Panc1 (cell line): ENCODE measurements at regions not wholly inside any gene's neighbourhood (a gene's known extent, or its start where the extent isn't known, plus 50 kb on each side); places are given as distances from the start of the nearest gene placed in this dataset.

Experiments
- CTCF ChIP-seq: fragments of 450-650 bp; IDR thresholded peaks from 2 replicates; pipeline ENCODE4 v1.5.1; 2017; ENCODE audit warnings: mild to moderate bottlenecking
- POLR2AphosphoS5 ChIP-seq: IDR thresholded peaks from 2 replicates; pipeline ENCODE4 v1.6.1; 2012; ENCODE audit warnings: mild to moderate bottlenecking, low read depth, low read length, moderate library complexity
- REST ChIP-seq, 2 experiments: IDR thresholded peaks; 2 replicates each; pipeline ENCODE4 v1.6.1; 2011 to 2012; ENCODE audit warnings: low read depth in 2 of 2, control low read depth in 1 of 2, low read length in 1 of 2, mild to moderate bottlenecking in 1 of 2, moderate library complexity in 1 of 2; ENCODE audit not compliant: insufficient read depth in 1 of 2
- SIN3A ChIP-seq: IDR thresholded peaks from 2 replicates; pipeline ENCODE4 v1.6.1; 2012; ENCODE audit warnings: low read depth, mild to moderate bottlenecking, low read length, moderate library complexity, borderline replicate concordance; ENCODE audit not compliant: insufficient read depth

- TF ChIP-seq CTCF, result no peak
- TF ChIP-seq SIN3A, result no peak
- TF ChIP-seq POLR2AphosphoS5, result no peak
- TF ChIP-seq REST (IDR thresholded peaks at IDR 0.05; ENCODE audit: insufficient read depth in 1 of 2, low read depth in 2 of 2, low read length in 1 of 2), result no peak
These were observed 222.4 kb downstream of the CBLN4 start for GRCh38 chr20:55782912-55783253.
